Colonic mucosa (tissue), 4 donors: ENCODE measurements at regions not wholly inside any gene's neighbourhood (a gene's known extent, or its start where the extent isn't known, plus 50 kb on each side); places are given as distances from the start of the nearest gene placed in this dataset.
A peak's percentile ranks its signal among the peaks of the same experiment; 100 is the strongest.

Experiments
- DNase-seq: peaks from one replicate; pipeline ENCODE4 v3.0.0-alpha.2; 2020
- H3K27ac ChIP-seq: fragments of 200-600 bp; one replicate; pipeline ENCODE4 v1.8.0; 2021
- H3K27me3 ChIP-seq: fragments of 200-600 bp; one replicate; pipeline ENCODE4 v1.8.0; 2021
- H3K36me3 ChIP-seq: fragments of 200-600 bp; one replicate; pipeline ENCODE4 v1.8.0; 2021
- H3K4me1 ChIP-seq: fragments of 200-600 bp; one replicate; pipeline ENCODE4 v1.8.0; 2021; ENCODE audit warnings: mild to moderate bottlenecking
- H3K4me3 ChIP-seq: fragments of 200-600 bp; one replicate; pipeline ENCODE4 v1.8.0; 2021
- H3K9ac ChIP-seq, 2 donors: one replicate each; pipeline ENCODE4 v1.7.0; 2013; ENCODE audit warnings: control low read depth in 2 of 2, low read depth in 2 of 2, low read length in 2 of 2
- H3K9me3 ChIP-seq: fragments of 200-600 bp; one replicate; pipeline ENCODE4 v1.8.0; 2021
- CTCF ChIP-seq: fragments of 200-600 bp; IDR thresholded peaks from one replicate; pipeline ENCODE4 v1.8.0; 2022; ENCODE audit warnings: antibody characterized with exemption, mild to moderate bottlenecking
- intact Hi-C: fragments of 100-400 bp; cut with DNase I; formaldehyde crosslinking; loops from one replicate; pipeline ENCODE4 v1.14.1; 2022
- donor health status: healthy.
- donor health status: DM: no; HTN: no; CAD: no.
- donor health status: DM: no; HTN: no; CAD: no.

GRCh38 chr2:106572541-106573450 lies 85.6 kb downstream of the CD8B2 start:
- Histone ChIP-seq H3K9me3 (no peaks in the 10 kb centered on the region), H3K36me3 (no peaks in the 10 kb centered on the region), H3K4me1 (no peaks in the 10 kb centered on the region), H3K4me3 (no peak overlapping the region), H3K27me3 (no peaks in the 10 kb centered on the region), H3K9ac (no peak overlapping the region), H3K27ac (no peak overlapping the region)
- DNase-seq = peak; percentile 34
- peak; percentile 36 for TF ChIP-seq CTCF
- intact Hi-C loops = no loop called here

- no peaks in the 10 kb centered on the region for H3K27me3 ChIP-seq
- H3K36me3 ChIP-seq = no peaks in the 10 kb centered on the region
- DNase-seq = no peak
- H3K9me3 ChIP-seq = no peaks in the 10 kb centered on the region
- TF ChIP-seq CTCF = no peak
- H3K27ac ChIP-seq = no peak overlapping the region
- no peak overlapping the region for H3K9ac ChIP-seq
- intact Hi-C loops = no loop called here
- H3K4me1 ChIP-seq = no peaks in the 10 kb centered on the region
- no peak overlapping the region for H3K4me3 ChIP-seq
These were observed 86.6 kb downstream of the CD8B2 start for GRCh38 chr2:106573773-106574172.

DNA sequence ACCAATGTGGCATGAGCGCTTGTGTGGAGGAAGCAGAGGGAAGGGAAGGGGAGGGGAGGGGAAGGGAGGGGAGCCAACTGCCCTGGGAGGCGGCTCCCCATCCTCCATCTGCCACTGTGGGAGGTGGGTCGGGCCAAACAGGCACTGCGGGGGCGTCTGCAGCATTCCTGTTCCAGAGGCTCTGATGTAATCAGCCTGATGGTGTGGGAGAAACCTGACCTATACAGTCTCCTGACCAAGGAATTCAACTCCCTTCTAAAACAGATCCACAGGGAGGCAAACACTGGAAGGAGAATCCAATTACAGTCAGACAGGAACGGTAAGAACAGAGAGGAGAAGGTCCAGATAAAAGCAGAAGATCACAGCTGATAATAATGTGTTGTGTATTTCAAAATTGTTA lies 88.8 kb downstream of the CD8B2 start:
- no peak overlapping the region for H3K9ac ChIP-seq
- DNase-seq = no peak
- no peak overlapping the region for H3K27ac ChIP-seq
- no peaks in the 10 kb centered on the region for H3K27me3 ChIP-seq
- no peaks in the 10 kb centered on the region for H3K36me3 ChIP-seq
- no peaks in the 10 kb centered on the region for H3K4me1 ChIP-seq
- intact Hi-C loops = no loop called here
- no peaks in the 10 kb centered on the region for H3K9me3 ChIP-seq
- no peak for TF ChIP-seq CTCF
- H3K4me3 ChIP-seq = no peak overlapping the region

DNA sequence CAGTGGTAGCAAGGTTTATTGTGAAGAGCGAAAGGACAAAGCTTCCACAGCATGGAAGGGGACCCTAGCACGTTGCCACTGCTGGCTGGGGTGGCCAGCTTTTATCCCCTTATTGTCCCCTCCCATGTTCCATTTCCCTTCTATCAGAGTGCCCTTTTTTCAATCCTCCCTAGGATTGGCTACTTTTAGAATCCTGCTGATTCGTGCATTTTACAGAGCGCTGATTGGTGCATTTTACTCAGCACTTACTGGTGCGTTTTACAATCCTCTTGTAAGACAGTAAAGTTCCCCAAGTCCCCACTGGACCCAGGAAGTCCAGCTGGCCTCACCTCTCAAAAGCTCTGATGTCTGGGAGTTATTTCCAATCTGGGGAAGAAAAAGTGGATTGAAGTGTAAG lies 90.1 kb downstream of the CD8B2 start:
- H3K9me3 ChIP-seq = no peaks in the 10 kb centered on the region
- H3K4me1 ChIP-seq = no peaks in the 10 kb centered on the region
- intact Hi-C loops = no loop called here

DNA sequence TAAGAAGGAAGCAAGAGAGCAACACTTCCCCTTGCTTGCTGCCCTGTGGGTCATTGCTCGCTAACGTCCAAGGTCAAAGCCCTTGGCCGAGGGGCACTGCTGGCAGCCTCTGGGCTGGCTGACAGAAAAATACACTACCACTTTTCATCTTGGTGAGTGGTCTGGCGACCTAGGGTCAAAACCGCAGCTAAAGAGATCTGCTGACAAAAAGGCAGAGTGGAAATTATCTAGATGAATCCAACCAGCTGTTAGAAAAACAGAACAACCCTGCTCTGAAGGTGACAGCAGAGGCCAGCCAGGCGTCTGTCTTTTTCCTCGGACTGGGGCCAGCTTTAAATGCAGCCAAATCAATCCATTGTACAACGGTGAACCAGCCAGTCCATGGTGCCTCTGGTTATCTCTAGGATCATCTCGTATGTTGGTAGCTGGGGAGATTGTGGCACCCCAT lies 92.6 kb downstream of the CD8B2 start:
- no peaks in the 10 kb centered on the region for H3K27me3 ChIP-seq
- DNase-seq = no peak

More for the DNA sequence above, 90.1 kb downstream of the CD8B2 start:
- Histone ChIP-seq H3K27me3 (no peaks in the 10 kb centered on the region), H3K36me3 (no peaks in the 10 kb centered on the region), H3K4me3 (no peak overlapping the region), H3K27ac (no peak overlapping the region), H3K9ac (no peak overlapping the region)
- no peak for DNase-seq
- no peak for TF ChIP-seq CTCF

More for the DNA sequence above, 92.6 kb downstream of the CD8B2 start:
- Histone ChIP-seq H3K4me1 (no peaks in the 10 kb centered on the region), H3K4me3 (no peak overlapping the region), H3K36me3 (no peaks in the 10 kb centered on the region), H3K27ac (no peak overlapping the region), H3K9me3 (no peaks in the 10 kb centered on the region), H3K9ac (no peak overlapping the region)
- intact Hi-C loops = loop anchor here (5.0 kb wide), 1 partner anchor 477 kb away; no protein-coding TSS in a partner anchor
- no peak for TF ChIP-seq CTCF
